T-helper 2 cell treated with Interferon-gamma antibody and Interleukin-4, amounts not matched to agents 5 μg/mL and 100 μg/mL, for 36 hours (primary cell): ENCODE measurements at regions not wholly inside any gene's neighbourhood (a gene's known extent, or its start where the extent isn't known, plus 50 kb on each side); places are given as distances from the start of the nearest gene placed in this dataset.

Experiments
- DNase-seq: peaks from one replicate; pipeline ENCODE4 v3.0.0; 2021; ENCODE audit warnings: low spot score
- H3K27ac Mint-ChIP-seq: one replicate; pipeline ENCODE4 v1.8.0; 2021; ENCODE audit warnings: mild to moderate bottlenecking, mixed read lengths
- H3K27me3 Mint-ChIP-seq: one replicate; pipeline ENCODE4 v1.8.0; 2021; ENCODE audit warnings: low read depth, mixed read lengths
- H3K36me3 Mint-ChIP-seq: one replicate; pipeline ENCODE4 v1.8.0; 2021; ENCODE audit warnings: low read depth, mixed read lengths
- H3K4me1 Mint-ChIP-seq: one replicate; pipeline ENCODE4 v1.8.0; 2021; ENCODE audit warnings: low read depth, mixed read lengths
- H3K4me3 Mint-ChIP-seq: one replicate; pipeline ENCODE4 v1.8.0; 2022; ENCODE audit warnings: mild to moderate bottlenecking, moderate library complexity, mixed read lengths
- H3K9me3 Mint-ChIP-seq: one replicate; pipeline ENCODE4 v1.8.0; 2021; ENCODE audit warnings: mixed read lengths

GRCh38 chr7:17613338-17614041 is 315.0 kb downstream of the AHR start:
- no peaks in the 10 kb centered on the region for H3K4me1 Mint-ChIP-seq
- H3K4me3 Mint-ChIP-seq: no peak overlapping the region
- H3K36me3 Mint-ChIP-seq: no peaks in the 10 kb centered on the region
- H3K9me3 Mint-ChIP-seq: no peaks in the 10 kb centered on the region
- H3K27ac Mint-ChIP-seq: no peak overlapping the region
- no peaks in the 10 kb centered on the region for H3K27me3 Mint-ChIP-seq
- DNase-seq: no peak

- Mint-ChIP-seq H3K36me3 (no peaks in the 10 kb centered on the region), H3K4me1 (no peaks in the 10 kb centered on the region), H3K9me3 (no peaks in the 10 kb centered on the region), H3K27ac (no peak overlapping the region), H3K4me3 (no peak overlapping the region), H3K27me3 (no peaks in the 10 kb centered on the region)
- no peak for DNase-seq
These were observed 318.9 kb downstream of the AHR start for GRCh38 chr7:17617380-17617779.

- H3K27me3 Mint-ChIP-seq: no peaks in the 10 kb centered on the region
- H3K4me3 Mint-ChIP-seq: no peak overlapping the region
- no peak overlapping the region for H3K27ac Mint-ChIP-seq
- DNase-seq: no peak
- no peaks in the 10 kb centered on the region for H3K4me1 Mint-ChIP-seq
- H3K36me3 Mint-ChIP-seq: no peaks in the 10 kb centered on the region
- no peaks in the 10 kb centered on the region for H3K9me3 Mint-ChIP-seq
These were observed 319.6 kb downstream of the AHR start for GRCh38 chr7:17617857-17618651.

GRCh38 chr7:17618652-17618974 is 320.2 kb downstream of the AHR start:
- H3K4me3 Mint-ChIP-seq: no peak overlapping the region
- no peaks in the 10 kb centered on the region for H3K27me3 Mint-ChIP-seq
- H3K27ac Mint-ChIP-seq: no peak overlapping the region
- H3K4me1 Mint-ChIP-seq: no peaks in the 10 kb centered on the region
- no peaks in the 10 kb centered on the region for H3K36me3 Mint-ChIP-seq
- DNase-seq: no peak
- H3K9me3 Mint-ChIP-seq: no peaks in the 10 kb centered on the region

- Mint-ChIP-seq H3K36me3 (no peaks in the 10 kb centered on the region), H3K27ac (no peak overlapping the region), H3K4me3 (no peak overlapping the region), H3K27me3 (no peaks in the 10 kb centered on the region), H3K9me3 (no peaks in the 10 kb centered on the region), H3K4me1 (no peaks in the 10 kb centered on the region)
- no peak for DNase-seq
These were observed 320.9 kb downstream of the AHR start for GRCh38 chr7:17619196-17619818.

- Mint-ChIP-seq H3K27me3 (no peaks in the 10 kb centered on the region), H3K4me3 (no peak overlapping the region), H3K4me1 (no peaks in the 10 kb centered on the region), H3K36me3 (no peaks in the 10 kb centered on the region), H3K9me3 (no peaks in the 10 kb centered on the region), H3K27ac (no peak overlapping the region)
- DNase-seq: no peak
These were observed 319.7 kb downstream of the SNX13 start for GRCh38 chr7:17620566-17620965.

GRCh38 chr7:17622451-17622850 is 317.8 kb downstream of the SNX13 start:
- no peak overlapping the region for H3K27ac Mint-ChIP-seq
- H3K9me3 Mint-ChIP-seq: no peaks in the 10 kb centered on the region

GRCh38 chr7:17623546-17624185 is 316.6 kb downstream of the SNX13 start:
- Mint-ChIP-seq H3K27me3 (no peaks in the 10 kb centered on the region), H3K27ac (no peak overlapping the region), H3K9me3 (no peaks in the 10 kb centered on the region), H3K36me3 (no peaks in the 10 kb centered on the region), H3K4me1 (no peaks in the 10 kb centered on the region), H3K4me3 (no peak overlapping the region)
- no peak for DNase-seq

More at GRCh38 chr7:17622451-17622850, 317.8 kb downstream of the SNX13 start:
- no peaks in the 10 kb centered on the region for H3K4me1 Mint-ChIP-seq
- H3K27me3 Mint-ChIP-seq: no peaks in the 10 kb centered on the region
- no peak overlapping the region for H3K4me3 Mint-ChIP-seq
- no peaks in the 10 kb centered on the region for H3K36me3 Mint-ChIP-seq
- no peak for DNase-seq

- Mint-ChIP-seq H3K27me3 (no peaks in the 10 kb centered on the region), H3K27ac (no peak overlapping the region), H3K4me3 (no peak overlapping the region), H3K9me3 (no peaks in the 10 kb centered on the region), H3K36me3 (no peaks in the 10 kb centered on the region), H3K4me1 (no peaks in the 10 kb centered on the region)
- DNase-seq: no peak
These were observed 315.9 kb downstream of the SNX13 start for GRCh38 chr7:17624379-17624778.

GRCh38 chr7:17625043-17625442 is 315.3 kb downstream of the SNX13 start:
- Mint-ChIP-seq H3K36me3 (no peaks in the 10 kb centered on the region), H3K4me1 (no peaks in the 10 kb centered on the region), H3K4me3 (no peak overlapping the region), H3K27me3 (no peaks in the 10 kb centered on the region), H3K27ac (no peak overlapping the region), H3K9me3 (no peaks in the 10 kb centered on the region)
- DNase-seq: no peak

- no peak overlapping the region for H3K4me3 Mint-ChIP-seq
- H3K27me3 Mint-ChIP-seq: no peaks in the 10 kb centered on the region
- no peaks in the 10 kb centered on the region for H3K4me1 Mint-ChIP-seq
- DNase-seq: no peak
- H3K27ac Mint-ChIP-seq: no peak overlapping the region
- no peaks in the 10 kb centered on the region for H3K9me3 Mint-ChIP-seq
- H3K36me3 Mint-ChIP-seq: no peaks in the 10 kb centered on the region
These were observed 314.1 kb downstream of the SNX13 start for GRCh38 chr7:17626235-17626634.

- no peaks in the 10 kb centered on the region for H3K4me1 Mint-ChIP-seq
- H3K27ac Mint-ChIP-seq: no peak overlapping the region
- no peaks in the 10 kb centered on the region for H3K36me3 Mint-ChIP-seq
- H3K27me3 Mint-ChIP-seq: peaks cover 4% of the 10 kb centered on the region
- DNase-seq: no peak
- H3K9me3 Mint-ChIP-seq: no peaks in the 10 kb centered on the region
- no peak overlapping the region for H3K4me3 Mint-ChIP-seq
These were observed 309.2 kb downstream of the SNX13 start for GRCh38 chr7:17631061-17631460.

GRCh38 chr7:17632384-17632783 is 307.9 kb downstream of the SNX13 start:
- no peaks in the 10 kb centered on the region for H3K4me1 Mint-ChIP-seq
- no peaks in the 10 kb centered on the region for H3K36me3 Mint-ChIP-seq
- H3K27me3 Mint-ChIP-seq: peaks cover 9% of the 10 kb centered on the region
- no peak overlapping the region for H3K4me3 Mint-ChIP-seq
- DNase-seq: no peak
- H3K27ac Mint-ChIP-seq: no peak overlapping the region
- no peaks in the 10 kb centered on the region for H3K9me3 Mint-ChIP-seq

- H3K4me3 Mint-ChIP-seq: no peak overlapping the region
- no peaks in the 10 kb centered on the region for H3K4me1 Mint-ChIP-seq
- H3K36me3 Mint-ChIP-seq: no peaks in the 10 kb centered on the region
- H3K27me3 Mint-ChIP-seq: peaks cover 9% of the 10 kb centered on the region
- H3K9me3 Mint-ChIP-seq: no peaks in the 10 kb centered on the region
- H3K27ac Mint-ChIP-seq: no peak overlapping the region
- no peak for DNase-seq
These were observed 307.2 kb downstream of the SNX13 start for GRCh38 chr7:17633067-17633466.
